T-helper 1 cell (primary cell): ENCODE measurements at regions not wholly inside any gene's neighbourhood (a gene's known extent, or its start where the extent isn't known, plus 50 kb on each side); places are given as distances from the start of the nearest gene placed in this dataset.

Experiments
- DNase-seq, 5 donors: peaks; one replicate each; pipeline ENCODE4 v3.0.0-alpha.2; 2012 to 2020

DNA sequence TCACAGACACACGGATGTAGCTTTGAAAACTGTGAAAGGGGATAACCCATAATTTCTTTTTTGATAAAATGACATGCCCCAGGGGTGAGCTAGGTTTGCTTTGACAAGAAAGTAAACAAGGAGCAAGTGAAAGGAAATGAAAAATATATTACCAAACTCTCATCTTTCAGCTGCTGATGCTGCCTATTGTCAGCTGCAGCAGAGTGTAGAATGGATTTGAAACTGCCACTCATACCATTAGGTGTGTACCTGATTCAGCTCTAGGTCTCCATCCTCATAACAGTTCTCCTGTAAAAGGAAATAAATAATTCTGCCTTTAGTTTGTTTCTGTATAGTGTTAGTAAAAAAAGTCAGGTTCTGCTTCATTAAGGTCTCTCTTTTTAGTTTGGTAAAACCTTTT is 415.1 kb upstream of the MARCKS start:
- no peak for DNase-seq

DNA sequence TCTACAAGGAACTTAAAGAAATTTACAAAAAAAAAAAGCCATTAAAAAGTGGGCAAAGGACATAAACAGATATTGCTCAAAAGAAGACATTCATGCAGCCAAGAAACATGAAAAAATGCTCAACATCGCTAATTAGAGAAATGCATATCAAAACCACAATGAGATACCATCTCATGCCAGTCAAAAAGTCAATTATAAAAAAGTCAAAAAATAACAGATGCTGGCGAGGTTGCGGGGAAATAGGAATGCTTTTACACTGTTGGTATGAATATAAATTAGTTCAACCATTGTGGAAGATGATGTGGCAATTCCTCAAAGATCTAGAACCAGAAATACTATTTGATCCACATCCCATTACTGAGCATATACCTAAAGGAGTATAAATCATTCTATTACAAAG is 411.9 kb upstream of the MARCKS start:
- no peak for DNase-seq

DNA sequence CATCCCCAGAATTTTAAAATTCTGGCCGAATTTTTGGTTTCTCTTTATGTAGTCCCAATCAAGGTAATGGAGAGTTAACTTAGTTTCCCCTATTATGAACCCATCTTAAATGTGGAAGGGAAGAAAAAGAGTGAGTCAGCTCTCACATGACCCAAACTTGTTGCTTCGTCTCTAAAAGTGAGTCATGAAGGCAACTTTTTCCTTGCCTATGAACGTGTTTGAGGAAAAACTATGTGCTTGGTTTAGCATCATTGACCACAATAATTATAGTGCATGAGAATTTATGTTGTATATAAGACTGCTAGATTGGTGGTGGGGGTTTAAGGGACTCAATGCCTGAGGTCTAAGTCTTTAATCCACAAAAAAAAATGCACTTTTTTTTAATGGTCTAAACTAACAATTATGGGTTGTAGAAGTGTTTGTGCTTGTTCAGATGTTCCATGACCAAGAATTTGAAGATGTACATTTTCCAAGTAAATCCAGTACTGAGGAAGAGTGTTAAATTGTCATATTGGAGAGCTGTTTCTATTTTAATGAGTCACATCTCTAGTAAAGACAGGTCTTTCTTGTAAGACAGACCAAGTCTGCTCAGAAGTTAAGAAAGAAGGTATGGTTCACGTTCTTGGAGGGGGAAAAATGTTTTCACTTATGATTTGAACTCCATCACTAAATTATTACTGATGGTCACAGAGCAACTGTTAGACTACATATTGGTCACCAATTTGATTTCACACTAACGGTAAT is 409.9 kb upstream of the MARCKS start:
- DNase-seq, result no peak

DNA sequence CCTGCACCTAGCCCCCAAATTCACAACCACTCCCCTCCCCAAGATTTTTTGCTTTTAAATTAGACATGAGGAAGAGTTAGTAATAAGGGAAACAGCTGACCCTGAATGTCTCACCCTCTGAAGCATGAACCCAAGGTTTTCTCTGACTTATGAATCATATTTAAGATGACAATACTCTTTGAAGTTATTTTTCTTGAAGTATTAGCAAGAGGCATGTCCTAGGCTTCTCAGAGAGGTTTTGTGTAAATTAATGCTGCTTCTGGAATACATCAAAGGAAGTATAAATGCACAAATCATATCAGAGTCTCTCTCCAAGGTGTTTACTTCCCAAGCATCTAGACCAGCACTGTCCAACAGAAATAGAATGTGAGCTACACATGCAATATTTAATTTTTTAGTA is 408.1 kb upstream of the MARCKS start:
- DNase-seq, result no peak

DNA sequence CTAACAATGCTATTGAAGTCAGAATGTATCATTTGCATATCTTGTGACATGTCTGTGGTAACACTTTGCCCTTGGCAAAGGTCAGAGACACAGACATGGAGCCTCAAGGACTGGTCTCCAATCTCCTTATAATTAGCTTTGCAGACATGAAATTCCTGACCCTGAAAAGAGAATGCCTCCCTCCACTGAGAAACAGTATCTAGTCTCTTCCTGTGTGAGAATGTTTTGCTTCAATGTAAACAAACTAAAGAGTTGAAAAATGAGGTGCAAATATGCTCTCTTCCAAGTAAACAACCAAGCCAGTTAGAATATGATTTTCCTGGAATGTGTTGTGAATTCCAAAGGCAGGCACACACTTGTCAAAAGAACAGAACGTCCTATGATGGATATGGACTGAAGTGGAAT is 407.1 kb upstream of the MARCKS start:
- DNase-seq, result no peak

DNA sequence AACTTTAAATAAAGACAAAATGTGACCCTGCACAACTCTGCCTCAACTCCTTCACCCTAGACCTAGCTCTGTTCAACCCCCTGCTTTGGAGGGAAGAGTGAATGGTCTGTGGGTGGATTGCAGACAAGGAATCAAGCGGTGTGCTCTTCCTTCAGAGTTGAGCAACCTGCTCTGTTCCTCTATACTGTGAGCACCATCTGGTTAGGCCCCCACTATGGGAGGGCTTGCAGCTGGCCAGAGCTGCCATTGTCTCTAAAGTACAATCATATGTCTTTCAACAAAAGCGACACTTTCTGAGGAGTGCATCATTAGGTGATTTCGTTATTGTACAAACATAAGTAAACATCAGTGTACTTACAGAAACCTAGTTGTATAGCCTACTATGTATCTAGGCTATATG is 406.1 kb upstream of the MARCKS start:
- no peak for DNase-seq

DNA sequence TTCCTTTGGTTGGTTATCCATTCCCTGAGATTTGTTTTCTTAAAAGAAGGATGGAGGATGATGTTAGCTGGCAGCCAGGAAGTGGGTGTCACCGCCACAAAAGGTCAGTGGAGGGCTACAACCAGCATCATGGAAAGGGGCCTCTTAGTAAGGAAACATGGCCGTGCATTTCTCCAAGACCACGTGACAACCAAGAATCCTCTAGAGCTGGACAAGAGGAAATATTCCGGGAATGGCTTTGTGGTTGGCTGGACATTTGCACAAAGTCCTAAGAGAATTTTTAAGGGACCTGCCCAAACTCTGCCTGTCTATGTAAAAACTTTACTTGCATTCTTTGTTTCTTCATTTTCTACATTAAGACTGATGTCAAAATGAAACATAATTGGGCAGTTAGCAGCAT is 399.9 kb upstream of the MARCKS start:
- no peak for DNase-seq

DNA sequence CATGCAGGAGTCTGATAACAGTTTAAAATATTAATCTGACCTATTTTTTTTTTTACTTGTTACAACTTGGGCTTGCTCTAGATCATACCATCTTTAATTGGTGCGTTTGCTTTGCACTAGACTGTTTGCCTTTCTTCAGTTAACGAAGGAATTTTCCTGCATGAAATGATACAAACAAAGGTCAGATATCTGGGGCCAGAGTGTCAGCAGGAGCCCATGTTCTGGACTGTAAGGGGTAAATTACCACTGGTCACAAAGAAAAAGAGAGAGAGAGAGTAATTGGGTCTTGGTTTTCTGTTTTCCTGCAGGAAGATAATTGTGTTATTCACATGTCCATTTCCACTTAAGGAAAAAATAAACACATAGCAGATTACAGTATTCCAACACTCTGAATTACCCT is 399.4 kb upstream of the MARCKS start:
- DNase-seq, result no peak

DNA sequence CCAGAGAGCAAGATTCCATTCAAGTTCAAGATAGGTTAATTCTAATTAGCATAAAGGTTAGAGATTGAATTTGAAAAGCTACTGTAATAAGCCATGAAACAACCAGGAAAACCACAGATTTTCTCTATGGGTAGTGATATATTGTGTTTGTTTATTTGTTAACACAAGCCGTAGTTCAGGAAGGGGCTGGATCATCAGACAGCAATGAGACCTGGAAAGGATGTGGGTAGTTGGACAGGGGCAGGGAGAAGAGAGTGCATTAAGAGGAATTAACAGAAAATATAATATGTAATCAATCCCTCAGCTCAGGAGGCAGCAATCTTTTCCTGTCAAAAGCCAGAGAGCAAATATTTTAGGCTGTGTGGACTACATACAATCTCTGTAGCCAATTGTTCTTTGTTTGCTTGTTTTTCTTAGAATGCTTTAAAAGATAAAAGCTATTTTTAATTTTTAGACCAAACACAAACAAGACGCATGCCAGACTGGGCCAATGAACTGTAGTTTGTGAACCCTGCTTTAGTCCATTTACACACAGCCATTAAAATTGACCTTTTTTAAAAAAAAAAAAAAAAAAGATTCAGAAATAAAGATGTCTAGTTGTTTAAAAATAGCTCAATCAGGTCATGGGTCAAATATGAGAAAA is 398.7 kb upstream of the MARCKS start:
- no peak for DNase-seq

DNA sequence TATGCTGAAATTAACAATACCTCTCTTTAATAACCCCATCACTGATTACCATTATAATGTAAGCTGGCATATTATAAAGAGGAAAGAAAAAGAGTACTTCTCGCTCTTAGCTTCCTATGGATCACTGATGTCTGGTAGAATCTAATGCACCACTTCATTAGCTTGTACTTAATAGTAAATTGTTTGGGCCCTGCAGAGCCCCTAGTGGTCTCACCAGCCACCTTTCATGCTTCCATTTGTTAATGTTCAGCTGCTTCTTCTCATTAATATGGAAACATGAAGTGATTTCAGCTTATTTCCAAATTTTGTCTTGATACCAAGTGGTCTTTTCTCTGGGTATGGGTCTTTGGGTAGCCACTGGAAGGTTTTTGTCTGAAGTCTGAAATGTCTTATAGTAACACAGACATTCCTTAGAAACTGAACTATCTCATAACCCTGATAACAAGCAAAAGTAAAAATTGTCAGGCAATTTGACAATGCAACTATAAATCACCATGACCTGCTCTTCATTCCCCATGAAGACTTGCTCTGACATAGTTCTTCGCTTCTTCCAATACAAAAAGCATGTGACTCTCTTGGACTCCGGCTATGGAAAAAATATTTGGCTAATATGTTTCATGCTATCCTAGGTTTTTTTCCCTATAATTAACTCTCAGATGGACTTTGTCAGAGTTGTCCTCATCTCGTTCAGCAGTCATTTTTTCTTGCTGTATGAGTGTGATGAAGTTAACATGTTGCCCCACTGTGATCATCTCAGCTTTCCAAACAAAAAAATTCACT is 395.8 kb upstream of the MARCKS start:
- DNase-seq, result no peak

DNA sequence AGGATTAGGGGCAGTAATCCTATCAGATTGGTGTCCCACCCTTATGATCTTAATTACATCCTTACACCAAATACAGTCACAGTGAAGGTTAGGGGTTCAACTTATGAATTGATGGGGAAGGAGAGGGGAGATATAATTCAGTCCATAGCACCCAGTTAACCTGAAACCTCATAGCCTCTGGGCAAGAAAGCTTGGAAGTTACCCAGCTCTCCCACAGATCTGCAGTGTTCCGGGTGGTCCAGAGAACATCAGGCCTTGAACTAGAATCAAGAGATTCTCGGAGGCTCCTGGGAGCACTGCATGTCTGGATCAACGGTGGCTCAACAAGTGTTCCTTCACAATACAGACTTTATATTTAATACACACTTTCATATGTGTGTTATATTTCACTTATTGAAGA is 392.6 kb upstream of the MARCKS start:
- DNase-seq, result no peak

DNA sequence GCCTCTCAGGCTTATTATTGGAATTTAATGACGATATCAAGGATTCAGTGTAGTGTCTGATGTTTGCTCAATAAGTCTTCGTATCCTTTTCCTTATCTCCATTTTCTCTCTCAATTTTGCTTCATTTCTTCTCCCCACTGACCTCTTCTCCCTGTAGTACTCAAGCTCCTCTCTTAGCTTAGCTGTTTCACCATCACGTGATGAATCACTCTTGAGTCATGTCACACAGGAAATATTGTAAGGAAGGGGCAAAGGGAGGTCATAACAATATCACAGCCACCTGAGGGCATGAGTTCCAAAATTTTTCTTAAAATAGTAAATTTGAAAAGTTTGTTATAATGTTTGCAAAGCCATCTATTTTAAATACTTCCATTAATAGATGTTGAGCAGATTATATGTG is 392.2 kb upstream of the MARCKS start:
- DNase-seq, result no peak

DNA sequence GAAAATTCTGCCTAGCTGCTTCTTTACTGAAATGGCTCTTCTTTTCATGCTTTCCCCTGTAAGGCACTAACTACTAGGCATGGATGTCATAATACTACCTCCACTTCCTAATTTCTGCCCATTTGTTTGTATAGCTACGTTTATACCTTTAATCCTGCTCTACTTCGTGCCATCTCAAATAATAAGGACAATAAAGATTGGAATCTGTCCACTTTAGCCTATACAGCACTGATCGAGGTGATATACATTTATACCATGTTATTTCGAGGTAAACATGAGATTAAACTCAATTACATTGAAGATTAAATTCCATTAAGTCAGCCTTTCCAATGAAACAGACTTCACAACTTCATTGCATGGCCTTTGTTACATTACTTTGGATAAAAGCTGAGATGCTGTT is 390.6 kb upstream of the MARCKS start:
- no peak for DNase-seq

DNA sequence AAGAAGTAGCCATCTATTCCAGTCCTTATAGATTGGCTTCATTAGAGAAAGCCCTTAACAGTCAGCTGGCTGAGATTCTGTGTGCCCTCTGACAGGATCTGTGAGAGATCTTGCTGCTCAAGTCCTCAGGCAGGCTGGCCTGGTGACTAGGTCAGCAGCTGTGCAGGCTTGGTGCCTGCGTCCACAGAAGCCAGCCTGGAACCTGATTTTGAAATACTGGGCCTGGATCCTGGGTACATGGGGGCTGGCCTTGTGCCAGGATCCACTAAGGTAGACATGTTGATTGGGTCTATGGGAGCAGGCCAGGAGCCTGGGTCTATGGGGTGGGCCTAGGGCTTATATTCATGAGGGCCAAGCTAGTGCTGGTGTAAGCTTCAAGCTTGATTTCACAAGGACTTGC is 381.8 kb upstream of the MARCKS start:
- DNase-seq, result no peak

DNA sequence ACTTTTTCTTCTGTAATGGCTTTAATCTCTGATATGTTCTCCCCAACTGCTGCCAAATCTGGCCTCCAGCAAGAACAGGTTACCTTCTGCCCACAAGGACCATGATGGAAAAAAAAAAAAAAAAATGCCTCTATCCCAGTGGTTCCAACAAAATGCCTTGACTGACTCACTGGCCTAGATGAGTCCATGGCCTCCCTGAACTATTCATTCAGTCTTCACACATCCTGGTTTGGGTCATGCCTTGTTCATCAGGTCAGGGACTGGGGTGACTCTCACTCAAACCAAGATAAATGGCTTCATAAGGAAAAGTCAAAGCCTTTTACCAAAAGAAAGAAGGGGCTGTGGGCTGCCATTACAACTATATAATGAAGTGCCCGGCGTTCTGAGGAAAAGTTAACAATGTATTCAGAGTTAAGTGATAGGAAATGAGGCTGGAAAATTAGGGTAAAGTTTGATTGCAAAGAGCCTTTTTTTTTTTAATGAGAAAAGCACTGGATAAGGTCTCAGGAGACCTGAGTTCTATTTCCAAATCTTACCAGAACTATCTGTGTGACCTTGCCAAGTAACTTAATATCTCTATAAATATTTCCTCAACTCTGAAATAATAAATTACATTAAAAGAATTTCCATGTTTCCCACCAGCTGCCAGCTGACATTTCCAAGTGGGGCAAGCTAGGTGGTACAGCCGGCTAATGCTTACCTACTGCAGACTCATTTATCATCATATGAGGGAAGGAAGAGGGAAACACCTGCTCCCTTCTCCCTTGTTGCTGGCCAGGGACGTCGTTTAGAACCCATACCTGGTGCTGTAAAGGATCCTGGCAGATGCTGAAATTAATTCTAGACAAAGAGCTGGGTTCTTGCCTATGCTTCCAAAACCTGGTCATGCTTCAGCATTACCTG is 380.0 kb upstream of the MARCKS start:
- DNase-seq, result no peak

DNA sequence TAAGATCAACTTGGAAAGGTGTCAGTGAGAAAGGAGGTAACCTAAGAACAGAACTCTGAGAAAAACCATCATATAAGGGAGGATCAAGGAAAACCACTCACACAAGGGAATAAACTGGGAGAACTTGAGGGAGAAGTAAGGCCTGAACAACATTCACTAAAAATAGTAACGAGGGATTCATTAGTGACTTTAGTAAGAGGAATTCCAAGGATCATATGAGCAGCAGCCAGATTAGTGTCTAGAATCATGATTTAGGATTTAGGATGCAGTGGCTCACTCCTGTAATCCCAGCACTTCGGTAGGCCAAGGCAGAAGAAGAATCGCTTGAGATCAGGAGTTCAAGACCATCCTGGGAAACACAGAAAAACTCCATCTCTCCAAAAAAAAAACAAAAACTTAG is 376.5 kb upstream of the MARCKS start:
- no peak for DNase-seq

DNA sequence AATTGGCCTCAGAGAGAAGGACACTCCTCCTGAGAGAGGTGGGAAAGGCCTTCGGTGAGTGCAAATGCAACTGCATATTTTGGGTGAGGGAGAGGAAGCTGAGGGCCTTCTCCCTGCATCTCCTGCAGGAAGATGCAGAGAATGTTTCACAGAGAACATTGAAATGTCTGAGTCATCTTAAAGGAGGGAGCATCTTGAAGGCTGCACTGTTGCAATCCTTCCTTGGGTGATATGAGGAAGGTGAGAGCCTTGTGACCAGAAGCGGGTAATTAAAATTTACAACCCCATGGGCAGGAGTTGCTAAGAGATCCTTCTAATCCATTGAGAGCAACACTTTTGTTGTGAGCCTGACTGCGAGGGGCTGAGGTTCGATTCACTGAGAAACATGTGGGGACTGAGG is 375.7 kb upstream of the MARCKS start:
- DNase-seq, result no peak

DNA sequence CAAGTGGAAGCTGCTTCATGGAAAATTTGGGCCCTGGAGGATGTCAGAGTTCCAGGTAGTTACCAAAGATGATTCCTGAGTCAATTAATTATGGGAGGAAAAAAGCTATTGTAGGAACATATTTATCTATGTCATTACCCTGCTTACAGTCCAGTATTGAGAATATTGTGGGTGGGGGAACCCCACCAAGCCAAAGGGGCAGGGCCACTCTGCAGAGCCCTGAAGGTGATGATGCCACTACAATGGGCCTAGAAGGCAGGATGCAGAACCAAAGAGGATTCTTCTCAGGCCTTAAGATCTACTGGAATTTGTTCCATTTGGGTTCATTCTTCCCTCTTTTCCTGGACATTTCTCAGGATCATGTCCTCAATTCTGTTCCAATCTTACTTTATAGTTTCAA is 375.2 kb upstream of the MARCKS start:
- no peak for DNase-seq

DNA sequence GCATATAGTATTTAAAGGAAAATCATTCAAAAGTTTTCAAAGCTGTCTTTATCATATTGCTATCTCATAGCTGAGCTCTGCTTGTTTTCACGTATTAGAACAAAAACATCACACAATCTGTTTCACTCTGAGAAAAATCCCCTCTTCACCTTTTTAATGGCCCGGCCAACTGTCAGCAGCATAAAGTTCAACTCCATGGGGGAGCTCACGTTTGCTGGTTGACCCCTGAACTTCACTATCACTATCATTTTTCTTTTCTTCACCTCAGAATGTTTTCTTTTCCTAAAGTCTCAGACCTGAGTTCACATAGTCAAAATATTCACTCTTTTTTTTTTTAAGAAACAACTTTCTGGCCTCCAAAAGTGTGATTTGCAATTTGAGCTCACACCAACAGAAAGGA is 374.4 kb upstream of the MARCKS start:
- DNase-seq, result no peak

DNA sequence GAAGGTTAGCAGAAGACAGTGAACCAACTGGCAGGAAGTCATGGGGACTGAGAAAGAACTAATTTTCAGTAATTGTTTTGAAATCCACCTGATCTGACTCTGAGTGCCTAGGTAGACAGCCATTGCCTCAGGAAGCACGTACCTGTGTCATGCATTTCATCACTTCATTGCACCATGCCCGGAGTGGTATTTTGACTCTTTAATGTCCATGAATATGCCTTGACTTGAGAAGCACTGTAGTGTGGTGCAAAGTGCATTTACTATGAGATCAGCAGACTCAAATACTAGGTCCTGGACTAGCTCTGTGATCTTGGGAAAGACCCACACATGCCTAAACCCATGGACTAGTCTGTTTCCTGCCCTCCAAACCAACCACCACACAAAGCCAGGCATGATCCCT is 370.9 kb upstream of the MARCKS start:
- no peak for DNase-seq

DNA sequence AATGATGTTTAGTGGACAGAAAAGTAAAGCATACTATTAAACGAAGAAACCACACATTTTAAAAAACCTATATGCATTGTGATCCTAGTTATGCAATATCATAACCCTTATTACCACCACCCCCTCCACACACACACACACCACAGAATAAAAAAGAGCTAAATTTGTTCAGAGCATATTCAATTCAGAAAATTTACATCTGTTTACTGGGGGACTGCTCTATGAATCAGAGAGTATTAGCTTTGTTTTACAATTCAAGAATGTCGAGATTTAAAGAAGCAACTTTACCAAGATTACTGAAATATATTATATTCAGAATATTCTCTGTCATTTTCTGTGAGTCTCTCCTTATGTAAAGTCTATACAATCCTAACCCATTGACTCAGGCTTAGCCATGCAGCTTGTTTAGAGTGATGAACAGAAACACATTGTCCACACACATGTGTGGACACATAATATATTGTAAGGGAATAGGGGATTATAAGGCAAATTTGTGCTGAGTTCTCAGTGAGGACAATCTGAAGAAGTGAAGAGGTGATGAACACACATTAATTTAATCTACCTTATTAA is 369.6 kb upstream of the MARCKS start:
- DNase-seq, result no peak

DNA sequence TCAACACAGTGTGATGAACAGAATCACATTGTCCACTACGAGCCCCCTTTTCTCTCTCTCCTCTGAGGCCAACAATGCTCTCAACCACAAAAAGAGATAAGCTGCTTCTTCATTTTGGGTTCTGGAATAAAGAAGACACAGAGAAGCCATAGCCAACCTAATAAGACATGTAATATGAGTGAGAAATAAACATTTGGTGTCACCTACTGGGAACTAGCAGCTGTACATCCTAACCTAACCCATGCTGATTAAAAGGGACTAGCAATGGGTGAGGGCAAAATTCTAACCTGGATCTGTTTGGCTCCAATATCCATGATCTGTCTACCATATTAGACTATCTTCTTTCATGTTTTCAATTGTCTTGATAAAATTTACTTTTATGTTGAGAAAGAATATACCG is 369.1 kb upstream of the MARCKS start:
- DNase-seq, result no peak
